Medulla oblongata (tissue), 1 donor: ENCODE measurements at regions not wholly inside any gene's neighbourhood (a gene's known extent, or its start where the extent isn't known, plus 50 kb on each side); places are given as distances from the start of the nearest gene placed in this dataset.
"Not testable (repeated sequence)": the region's sequence is repeated elsewhere in the genome, so short reads cannot be mapped to it uniquely, and the experiment has no call there.

Source experiments
- DNase-seq: peaks from one replicate; pipeline ENCODE4 v3.0.0-alpha.2; 2015; ENCODE audit errors: extremely low spot score

- DNase-seq, result no peak
Measured at GRCh38 chr4:20049889-20050288, 201.8 kb upstream of the SLIT2 start.

GRCh38 chr4:20046931-20047677 lies 204.6 kb upstream of the SLIT2 start:
- DNase-seq, result no peak

- DNase-seq, result no peak
Measured at GRCh38 chr4:20046179-20046578, 205.5 kb upstream of the SLIT2 start.

- DNase-seq, result no peak
Measured at GRCh38 chr4:20044966-20045365, 206.7 kb upstream of the SLIT2 start.

- no peak for DNase-seq
Measured at GRCh38 chr4:20044502-20044911, 207.2 kb upstream of the SLIT2 start.

GRCh38 chr4:20043991-20044390 lies 207.7 kb upstream of the SLIT2 start:
- DNase-seq, result no peak

- no peak for DNase-seq
Measured at GRCh38 chr4:20042769-20043168, 208.9 kb upstream of the SLIT2 start.

- no peak for DNase-seq
Measured at GRCh38 chr4:20041839-20042407, 209.8 kb upstream of the SLIT2 start.

- DNase-seq, result no peak
Measured at GRCh38 chr4:20037745-20038144, 214.0 kb upstream of the SLIT2 start.

- DNase-seq, result no peak
Measured at GRCh38 chr4:20030108-20030507, 221.6 kb upstream of the SLIT2 start.

- no peak for DNase-seq
Measured at GRCh38 chr4:20028645-20029044, 223.1 kb upstream of the SLIT2 start.

GRCh38 chr4:20026456-20026855 lies 225.2 kb upstream of the SLIT2 start:
- no peak for DNase-seq

- DNase-seq, result no peak
Measured at GRCh38 chr4:20022471-20022870, 229.2 kb upstream of the SLIT2 start.

- no peak for DNase-seq
Measured at GRCh38 chr4:20020056-20020455, 231.6 kb upstream of the SLIT2 start.

- no peak for DNase-seq
Measured at GRCh38 chr4:20019310-20020015, 232.2 kb upstream of the SLIT2 start.

- DNase-seq, result no peak
Measured at GRCh38 chr4:20017777-20018115, 234.0 kb upstream of the SLIT2 start.

- DNase-seq, result no peak
Measured at GRCh38 chr4:20017070-20017776, 234.5 kb upstream of the SLIT2 start.

- DNase-seq, result no peak
Measured at GRCh38 chr4:20015636-20016224, 236.0 kb upstream of the SLIT2 start.

- not testable (repeated sequence) for DNase-seq
Measured at GRCh38 chr4:20003836-20004558, 247.7 kb upstream of the SLIT2 start.

- no peak for DNase-seq
Measured at GRCh38 chr4:19999775-20000414, 251.8 kb upstream of the SLIT2 start.

GRCh38 chr4:19999276-19999675 lies 252.4 kb upstream of the SLIT2 start:
- no peak for DNase-seq
